Prostate gland (tissue), 2 donors: ENCODE measurements at regions not wholly inside any gene's neighbourhood (a gene's known extent, or its start where the extent isn't known, plus 50 kb on each side); places are given as distances from the start of the nearest gene placed in this dataset.

ENCODE experiments used
- DNase-seq: peaks from one replicate; pipeline ENCODE4 v3.0.0-alpha.2; 2019; ENCODE audit warnings: low spot score
- H3K27ac ChIP-seq, 2 donors: fragments of 200-600 bp; sonication (generic); 2 replicates each; pipeline ENCODE4 v1.5.1; 2017 to 2019
- H3K27me3 ChIP-seq: fragments of 200-600 bp; sonication (generic); replicated peaks from 2 replicates; pipeline ENCODE4 v1.5.1; 2019; ENCODE audit not compliant: insufficient read depth
- H3K36me3 ChIP-seq, 2 donors: fragments of 200-600 bp; sonication (generic); 1 replicate in 1 of 2; 2 replicates in 1 of 2; pipeline versions ENCODE4 v1.5.1 to v1.8.1; 2017 to 2019
- H3K4me1 ChIP-seq: fragments of 200-600 bp; sonication (generic); replicated peaks from 2 replicates; pipeline ENCODE4 v1.5.1; 2019
- H3K4me3 ChIP-seq, 2 donors: fragments of 200-600 bp; sonication (generic); 2 replicates each; pipeline ENCODE4 v1.5.1; 2017 to 2019
- H3K9me3 ChIP-seq: fragments of 200-600 bp; sonication (generic); 2 replicates; pipeline ENCODE4 v1.5.1; 2017
- CTCF ChIP-seq, 4 experiments: fragments of 200-600 bp in 2 of 4; fragments of 450-650 bp in 2 of 4; sonication (generic) in 2 of 4; IDR thresholded peaks; 1 replicate in 3 of 4; 2 replicates in 1 of 4; pipeline ENCODE4 v1.5.1; 2016 to 2019; ENCODE audit warnings: antibody characterized with exemption in 4 of 4, mild to moderate bottlenecking in 2 of 4, moderate library complexity in 2 of 4
- POLR2A ChIP-seq: fragments of 450-650 bp; IDR thresholded peaks from one replicate; pipeline ENCODE4 v1.6.1; 2016; ENCODE audit warnings: antibody characterized with exemption, mild to moderate bottlenecking
- POLR2AphosphoS5 ChIP-seq: sonication (generic); formaldehyde crosslinking; IDR thresholded peaks from one replicate; pipeline ENCODE4 v1.6.1; 2017; ENCODE audit warnings: antibody characterized with exemption
- WGBS: methylation state at CpG from one replicate; pipeline ENCODE4 v1.1.5; 2018; 5-methylcytosine and 5-hydroxymethylcytosine counted together
- intact Hi-C: fragments of 100-400 bp; cut with DNase I; formaldehyde crosslinking; loops from one replicate; pipeline ENCODE4 v1.14.2; 2022

GRCh38 chr4:188613976-188614375 lies 474.7 kb downstream of the TRIML1 start:
- H3K36me3 ChIP-seq = no peaks in the 10 kb centered on the region
- no peak overlapping the region for H3K4me3 ChIP-seq
- H3K9me3 ChIP-seq = no peaks in the 10 kb centered on the region
- no peaks in the 10 kb centered on the region for H3K4me1 ChIP-seq
- no peak overlapping the region for H3K27ac ChIP-seq
- H3K27me3 ChIP-seq = no peaks in the 10 kb centered on the region
- 91% methylated on average over 1 of the region's 1 CpG for WGBS
- DNase-seq = no peak
- no peak for TF ChIP-seq CTCF (IDR thresholded peaks at IDR 0.05)
- TF ChIP-seq POLR2A = no peak
- no peak for TF ChIP-seq POLR2AphosphoS5
- intact Hi-C loops = no loop called here

GRCh38 chr4:188619456-188620149 lies 480.4 kb downstream of the TRIML1 start:
- TF ChIP-seq CTCF (IDR thresholded peaks at IDR 0.05) = no peak
- no peak for TF ChIP-seq POLR2AphosphoS5
- TF ChIP-seq POLR2A = no peak
- no peaks in the 10 kb centered on the region for H3K36me3 ChIP-seq
- no peaks in the 10 kb centered on the region for H3K9me3 ChIP-seq

GRCh38 chr4:188620608-188621007 lies 481.4 kb downstream of the TRIML1 start:
- H3K4me3 ChIP-seq = no peak overlapping the region
- no peaks in the 10 kb centered on the region for H3K4me1 ChIP-seq
- H3K9me3 ChIP-seq = no peaks in the 10 kb centered on the region
- DNase-seq = no peak
- H3K27me3 ChIP-seq = no peaks in the 10 kb centered on the region
- H3K27ac ChIP-seq = no peak overlapping the region
- TF ChIP-seq CTCF (IDR thresholded peaks at IDR 0.05) = no peak
- no peak for TF ChIP-seq POLR2A
- no peak for TF ChIP-seq POLR2AphosphoS5
- intact Hi-C loops = no loop called here
- WGBS = 59% methylated on average over 2 of the region's 2 CpGs
- no peaks in the 10 kb centered on the region for H3K36me3 ChIP-seq

More at GRCh38 chr4:188619456-188620149, 480.4 kb downstream of the TRIML1 start:
- Histone ChIP-seq H3K27ac (no peak overlapping the region), H3K4me3 (no peak overlapping the region), H3K4me1 (no peaks in the 10 kb centered on the region), H3K27me3 (no peaks in the 10 kb centered on the region)
- 66% methylated on average over 18 of the region's 18 CpGs for WGBS
- intact Hi-C loops = no loop called here
- DNase-seq = no peak

GRCh38 chr4:188623314-188623854 lies 484.1 kb downstream of the TRIML1 start:
- 52% methylated on average over 4 of the region's 4 CpGs for WGBS
- H3K36me3 ChIP-seq = no peaks in the 10 kb centered on the region
- no peaks in the 10 kb centered on the region for H3K9me3 ChIP-seq

More at GRCh38 chr4:188623314-188623854, 484.1 kb downstream of the TRIML1 start:
- DNase-seq = no peak
- TF ChIP-seq CTCF (IDR thresholded peaks at IDR 0.05) (no peak), POLR2AphosphoS5 (no peak), POLR2A (no peak)
- Histone ChIP-seq H3K4me3 (no peak overlapping the region), H3K27me3 (no peaks in the 10 kb centered on the region), H3K27ac (no peak overlapping the region), H3K4me1 (no peaks in the 10 kb centered on the region)
- intact Hi-C loops = no loop called here
